H1 (cell line): ENCODE measurements at regions not wholly inside any gene's neighbourhood (a gene's known extent, or its start where the extent isn't known, plus 50 kb on each side); places are given as distances from the start of the nearest gene placed in this dataset.
"Not testable (repeated sequence)": the region's sequence is repeated elsewhere in the genome, so short reads cannot be mapped to it uniquely, and the experiment has no call there.

Experiments
- CTCF ChIA-PET: fragments of 300-600 bp; sonication (Branson Sonifier 250); formaldehyde crosslinking; loops from one replicate; lab custom pipeline; 2021; ENCODE audit not compliant: partially characterized antibody; lab: Charles Lee
- POLR2A ChIA-PET: fragments of 300-600 bp; sonication (Branson Sonifier 250); formaldehyde crosslinking; loops from one replicate; lab custom pipeline; 2021; ENCODE audit warnings: inconsistent platforms; ENCODE audit not compliant: partially characterized antibody; lab: Charles Lee
- DNase-seq, 2 experiments: peaks; one replicate each; pipeline versions ENCODE4 v3.0.0 to v3.0.0-alpha.2; 2010 to 2022; ENCODE audit warnings: low spot score in 2 of 2, low read depth in 1 of 2, mixed read lengths in 1 of 2
- FAIRE-seq: peaks from 2 replicates; lab custom pipeline; 2011; peaks lifted over from hg19 to GRCh38; lab: Jason Lieb, UNC
- H2AFZ ChIP-seq: 2 replicates; pipeline ENCODE4 v1.8.1; 2012; ENCODE audit warnings: low read length, inconsistent platforms
- H2AK5ac ChIP-seq: 2 replicates; pipeline ENCODE4 v1.6.1; 2013; ENCODE audit warnings: low read depth, low read length
- H2BK120ac ChIP-seq: replicated peaks from 2 replicates; pipeline ENCODE3; 2013; ENCODE audit warnings: low read depth, low read length, inconsistent platforms
- H2BK12ac ChIP-seq: 2 replicates; pipeline ENCODE4 v1.6.1; 2013; ENCODE audit warnings: low read depth, low read length
- H2BK15ac ChIP-seq: 2 replicates; pipeline ENCODE4 v1.6.1; 2013; ENCODE audit warnings: low read length
- H2BK20ac ChIP-seq: 2 replicates; pipeline ENCODE4 v1.6.1; 2013; ENCODE audit warnings: low read length
- H2BK5ac ChIP-seq: 2 replicates; pipeline ENCODE4 v1.6.1; 2013; ENCODE audit warnings: low read depth, low read length
- H3K14ac ChIP-seq: 2 replicates; pipeline ENCODE4 v1.6.1; 2013; ENCODE audit warnings: inconsistent platforms; ENCODE audit not compliant: insufficient read length
- H3K18ac ChIP-seq: 2 replicates; pipeline ENCODE4 v1.6.1; 2013; ENCODE audit warnings: low read length; ENCODE audit errors: extremely low read depth
- H3K23ac ChIP-seq: 2 replicates; pipeline ENCODE4 v1.6.1; 2013; ENCODE audit warnings: inconsistent platforms; ENCODE audit not compliant: insufficient read length
- H3K23me2 ChIP-seq: 2 replicates; pipeline ENCODE4 v1.6.1; 2013; ENCODE audit warnings: low read depth, low read length
- H3K27ac ChIP-seq: 2 replicates; pipeline ENCODE4 v1.6.1; 2011; ENCODE audit warnings: low read depth, low read length, inconsistent platforms
- H3K27me3 ChIP-seq, 4 experiments: replicated peaks in 1 of 4; 1 replicate in 1 of 4; 2 replicates in 3 of 4; pipeline versions ENCODE4 v1.6.1 to v1.8.1; 2011 to 2013; ENCODE audit warnings: low read length in 3 of 4, mild to moderate bottlenecking in 3 of 4, inconsistent platforms in 2 of 4, mixed read lengths in 2 of 4, moderate library complexity in 1 of 4; ENCODE audit not compliant: control insufficient read depth in 3 of 4, insufficient read depth in 3 of 4; ENCODE audit errors: extremely low read depth in 1 of 4
- H3K36me3 ChIP-seq, 4 experiments: 2 replicates each; pipeline versions ENCODE4 v1.6.1 to v1.8.1; 2011 to 2013; ENCODE audit warnings: mild to moderate bottlenecking in 4 of 4, low read length in 3 of 4, moderate library complexity in 2 of 4, control low read depth in 1 of 4, inconsistent platforms in 1 of 4; ENCODE audit not compliant: insufficient read depth in 4 of 4, control insufficient read depth in 2 of 4
- H3K4ac ChIP-seq: replicated peaks from 2 replicates; pipeline ENCODE3; 2013; ENCODE audit warnings: low read length, low read depth, mixed read lengths, inconsistent platforms; ENCODE audit not compliant: insufficient read length
- H3K4me1 ChIP-seq, 4 experiments: replicated peaks in 1 of 4; 1 replicate in 1 of 4; 2 replicates in 3 of 4; pipeline versions ENCODE4 v1.6.1 to v1.8.1; 2011 to 2013; ENCODE audit warnings: low read length in 3 of 4, inconsistent platforms in 2 of 4, mixed read lengths in 1 of 4; ENCODE audit not compliant: insufficient read depth in 4 of 4, control insufficient read depth in 3 of 4
- H3K4me2 ChIP-seq, 2 experiments: 2 replicates each; pipeline versions ENCODE4 v1.6.1 to v1.8.1; 2011 to 2013; ENCODE audit warnings: low read depth in 2 of 2, low read length in 2 of 2, control low read depth in 1 of 2, inconsistent platforms in 1 of 2, mild to moderate bottlenecking in 1 of 2; ENCODE audit not compliant: insufficient read depth in 1 of 2
- H3K4me3 ChIP-seq, 4 experiments: fragments of 200-600, 300-600 bp in 1 of 4; sonication (generic), shearing (Covaris generic), sonication (Bioruptor Twin) in 1 of 4; 2 replicates each; pipeline versions ENCODE4 v1.5.1 to v1.8.1; 2011 to 2016; ENCODE audit warnings: low read length in 4 of 4, low read depth in 3 of 4, control low read depth in 2 of 4, inconsistent platforms in 2 of 4, mild to moderate bottlenecking in 2 of 4, mixed read lengths in 1 of 4, moderate library complexity in 1 of 4; ENCODE audit not compliant: insufficient read depth in 2 of 4; ENCODE audit errors: extremely low read depth in 1 of 4
- H3K56ac ChIP-seq: replicated peaks from 2 replicates; pipeline ENCODE3; 2013; ENCODE audit warnings: low read depth, mild to moderate bottlenecking, mixed read lengths, low read length, inconsistent platforms; ENCODE audit not compliant: insufficient read length
- H3K79me1 ChIP-seq: 2 replicates; pipeline ENCODE4 v1.6.1; 2013; ENCODE audit warnings: low read depth, low read length, control low read depth
- H3K79me2 ChIP-seq, 2 experiments: 2 replicates each; pipeline versions ENCODE4 v1.6.1 to v1.8.1; 2012 to 2013; ENCODE audit warnings: low read length in 2 of 2, mild to moderate bottlenecking in 2 of 2, inconsistent platforms in 1 of 2; ENCODE audit not compliant: insufficient read depth in 2 of 2, control insufficient read depth in 1 of 2
- H3K9ac ChIP-seq, 4 experiments: replicated peaks in 1 of 4; 1 replicate in 1 of 4; 2 replicates in 3 of 4; pipeline versions ENCODE4 v1.6.1 to v1.8.1; 2011 to 2013; ENCODE audit warnings: low read depth in 3 of 4, low read length in 3 of 4, control low read depth in 2 of 4, mild to moderate bottlenecking in 2 of 4, moderate library complexity in 2 of 4, inconsistent platforms in 1 of 4; ENCODE audit errors: extremely low read depth in 1 of 4
- H3K9me3 ChIP-seq, 2 experiments: 2 replicates each; pipeline versions ENCODE4 v1.6.1 to v1.8.1; 2012 to 2013; ENCODE audit warnings: mild to moderate bottlenecking in 2 of 2, moderate library complexity in 2 of 2, control low read depth in 1 of 2, inconsistent platforms in 1 of 2, low read depth in 1 of 2, low read length in 1 of 2, mixed read lengths in 1 of 2; ENCODE audit not compliant: insufficient read depth in 2 of 2
- H4K20me1 ChIP-seq, 2 experiments: replicated peaks in 1 of 2; 2 replicates each; pipeline versions ENCODE3 to v1.8.1; 2011 to 2013; ENCODE audit warnings: inconsistent platforms in 2 of 2, low read length in 2 of 2, mild to moderate bottlenecking in 1 of 2; ENCODE audit not compliant: insufficient read depth in 2 of 2, control insufficient read depth in 1 of 2
- H4K5ac ChIP-seq: 2 replicates; pipeline ENCODE4 v1.6.1; 2013; ENCODE audit warnings: low read length, low read depth, mixed read lengths, inconsistent platforms; ENCODE audit not compliant: insufficient read length
- H4K8ac ChIP-seq: 2 replicates; pipeline ENCODE4 v1.8.0; 2013; ENCODE audit warnings: mild to moderate bottlenecking, moderate library complexity, low read length, inconsistent platforms; ENCODE audit not compliant: insufficient read depth; ENCODE audit errors: extremely low read depth
- H4K91ac ChIP-seq: replicated peaks from 2 replicates; pipeline ENCODE3; 2013; ENCODE audit warnings: low read length, mixed read lengths, inconsistent platforms; ENCODE audit not compliant: insufficient read length
- WGBS, 2 experiments: shearing (Covaris generic) in 1 of 2; methylation state at CpG; one replicate each; pipeline versions ENCODE4 v1.1.6 to v1.1.7; 2013 to 2015; ENCODE audit warnings: low lambda C conversion rate in 2 of 2, mixed read lengths in 2 of 2, inconsistent platforms in 1 of 2, low coverage in 1 of 2, missing lambda C conversion rate in 1 of 2; ENCODE audit not compliant: insufficient replicate concordance in 2 of 2, insufficient coverage in 1 of 2, insufficient read length in 1 of 2; ENCODE audit errors: extremely low coverage in 1 of 2, missing lambda C conversion rate in 1 of 2; 5-methylcytosine and 5-hydroxymethylcytosine counted together

- 100% methylated on average over 2 of the region's 2 CpGs; no CpG with 5 or more reads in 1 of the 2 experiments for WGBS, 2 experiments
- H3K9ac ChIP-seq, H3K27ac ChIP-seq, H2AFZ ChIP-seq, H3K56ac ChIP-seq, H4K91ac ChIP-seq, H3K4me2 ChIP-seq, H2BK15ac ChIP-seq, POLR2A ChIA-PET, H3K23ac ChIP-seq, CTCF ChIA-PET, H2BK120ac ChIP-seq, H3K79me2 ChIP-seq, H3K18ac ChIP-seq, H2BK12ac ChIP-seq, H2BK20ac ChIP-seq, H3K27me3 ChIP-seq, H3K9me3 ChIP-seq, H3K23me2 ChIP-seq, DNase-seq, H2BK5ac ChIP-seq, H3K36me3 ChIP-seq, H3K14ac ChIP-seq, H4K20me1 ChIP-seq, FAIRE-seq, H3K4ac ChIP-seq, H3K79me1 ChIP-seq, H2AK5ac ChIP-seq, H3K4me3 ChIP-seq, H3K4me1 ChIP-seq, H4K8ac ChIP-seq, H4K5ac ChIP-seq: not testable (repeated sequence)
Measured at GRCh38 chr5:167941556-167941955, 349.9 kb upstream of the WWC1 start.
